ENCODE measurements at regions not wholly inside any gene's neighbourhood (a gene's known extent, or its start where the extent isn't known, plus 50 kb on each side); places are given as distances from the start of the nearest gene placed in this dataset.

DNA sequence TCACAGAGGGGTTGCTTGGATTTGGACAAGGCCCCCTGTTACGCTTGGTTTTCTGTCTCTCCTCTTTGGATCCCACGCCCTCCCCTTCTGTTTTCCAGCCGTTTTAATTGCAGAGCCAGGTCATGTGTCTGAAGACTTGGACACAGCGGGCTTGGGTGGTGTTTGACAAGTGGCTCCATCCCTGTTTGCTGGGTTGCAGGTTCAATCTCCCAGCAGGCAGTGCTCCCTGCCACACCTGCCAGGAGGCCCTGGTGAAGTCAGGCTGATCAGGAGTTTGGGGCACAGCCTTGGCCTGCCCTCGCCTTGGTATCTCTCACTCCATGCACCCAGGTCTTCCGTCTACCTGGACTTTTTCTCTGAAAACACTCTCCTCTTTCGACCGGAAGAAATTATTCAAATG is 59.0 kb downstream of the PLXNA1 start:
- no peak for TF ChIP-seq YY1 (IDR thresholded peaks at IDR 0.05; ENCODE audit: insufficient read depth, insufficient read length)
- no peak for TF ChIP-seq ZNF274 (IDR thresholded peaks at IDR 0.05; ENCODE audit: low read depth, low read length)
- TF ChIP-seq SUZ12 (IDR thresholded peaks at IDR 0.05; ENCODE audit: extremely low read depth, insufficient read depth, insufficient read length): no peak

Data from NT2/D1 (cell line).